NT2/D1 (cell line): ENCODE measurements at regions not wholly inside any gene's neighbourhood (a gene's known extent, or its start where the extent isn't known, plus 50 kb on each side); places are given as distances from the start of the nearest gene placed in this dataset.
"Not testable (repeated sequence)": the region's sequence is repeated elsewhere in the genome, so short reads cannot be mapped to it uniquely, and the experiment has no call there.

Experiments used
- DNase-seq: peaks from one replicate; pipeline ENCODE4 v3.0.0-alpha.2; 2011; ENCODE audit warnings: low read depth, low spot score
- H3K27me3 ChIP-seq: 2 replicates; pipeline ENCODE4 v1.6.0; 2011; ENCODE audit warnings: mild to moderate bottlenecking; ENCODE audit not compliant: insufficient read length, insufficient read depth
- H3K36me3 ChIP-seq: 2 replicates; pipeline ENCODE4 v1.6.1; 2011; ENCODE audit warnings: mild to moderate bottlenecking, low read length, mixed read lengths; ENCODE audit not compliant: insufficient read depth, insufficient read length
- H3K4me1 ChIP-seq: 2 replicates; pipeline ENCODE4 v1.5.1; 2011; ENCODE audit not compliant: insufficient read depth, insufficient read length
- H3K4me3 ChIP-seq: 2 replicates; pipeline ENCODE4 v1.5.1; 2011; ENCODE audit warnings: low read depth; ENCODE audit not compliant: insufficient read length
- H3K9ac ChIP-seq: 2 replicates; pipeline ENCODE4 v1.6.0; 2011; ENCODE audit warnings: low read depth; ENCODE audit not compliant: insufficient read length
- H3K9me3 ChIP-seq: 2 replicates; pipeline ENCODE4 v1.5.1; 2011; ENCODE audit warnings: mild to moderate bottlenecking, low read length; ENCODE audit not compliant: insufficient read depth
- SUZ12 ChIP-seq: IDR thresholded peaks from 2 replicates; pipeline ENCODE4 v1.6.1; 2011; ENCODE audit not compliant: insufficient read length, insufficient read depth; ENCODE audit errors: extremely low read depth
- YY1 ChIP-seq: IDR thresholded peaks from 2 replicates; pipeline ENCODE4 v1.6.1; 2011; ENCODE audit not compliant: insufficient read length, insufficient read depth
- ZNF274 ChIP-seq: IDR thresholded peaks from 2 replicates; pipeline ENCODE4 v1.6.1; 2011; ENCODE audit warnings: mild to moderate bottlenecking, low read depth, low read length

- H3K27me3 ChIP-seq, result no peaks in the 10 kb centered on the region
- no peaks in the 10 kb centered on the region for H3K36me3 ChIP-seq
- no peaks in the 10 kb centered on the region; the same call in 1 of the 2 replicates for H3K9me3 ChIP-seq
- no peaks in the 10 kb centered on the region for H3K4me1 ChIP-seq
- DNase-seq, result no peak
- H3K9ac ChIP-seq, result no peak overlapping the region
- no peak overlapping the region for H3K4me3 ChIP-seq
- TF ChIP-seq YY1 (no peak), ZNF274 (no peak), SUZ12 (no peak)
Measured at GRCh38 chr5:166926138-166926537, 1365.3 kb upstream of the WWC1 start.

DNA sequence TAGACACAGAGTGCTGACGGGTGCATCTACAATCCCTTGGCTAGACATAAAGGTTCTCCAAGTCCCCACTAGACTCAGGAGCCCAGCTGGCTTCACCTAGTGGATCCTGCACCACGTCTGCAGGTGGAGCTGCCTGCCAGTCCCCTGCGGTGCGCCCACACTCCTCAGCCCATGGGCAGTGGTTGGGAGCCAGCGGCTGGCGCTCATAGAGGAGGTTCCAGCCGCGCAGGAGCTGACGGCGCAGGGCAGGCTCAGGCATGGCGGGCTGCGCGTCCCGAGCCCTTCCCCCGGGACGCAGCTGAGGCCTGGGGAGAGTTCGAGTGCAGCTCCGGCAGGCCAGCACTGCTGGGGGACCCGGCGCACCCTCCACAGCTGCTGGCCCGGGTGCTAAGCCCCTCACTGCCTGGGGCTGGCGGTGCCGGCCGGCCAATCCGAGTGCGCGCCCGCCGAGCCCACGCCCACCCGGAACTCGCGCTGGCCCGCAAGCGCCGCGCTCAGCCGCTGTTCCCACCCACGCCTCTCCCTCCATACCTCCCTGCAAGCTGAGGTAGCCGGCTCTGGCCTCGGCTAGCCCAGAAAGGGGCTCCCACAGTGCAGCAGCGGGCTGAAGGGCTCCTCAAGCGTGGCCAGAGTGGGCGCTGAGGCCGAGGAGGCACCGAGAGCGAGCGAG is 1364.5 kb upstream of the WWC1 start:
- not testable (repeated sequence) for H3K36me3 ChIP-seq, H3K27me3 ChIP-seq, H3K4me3 ChIP-seq

GRCh38 chr5:166936351-166936750 is 1355.1 kb upstream of the WWC1 start:
- no peak for DNase-seq

More for the DNA sequence above, 1364.5 kb upstream of the WWC1 start:
- H3K4me1 ChIP-seq, DNase-seq, H3K9me3 ChIP-seq, H3K9ac ChIP-seq: not testable (repeated sequence)

GRCh38 chr5:166938071-166938470 is 1353.4 kb upstream of the WWC1 start:
- Histone ChIP-seq H3K4me1 (no peaks in the 10 kb centered on the region), H3K9ac (no peak overlapping the region), H3K36me3 (no peaks in the 10 kb centered on the region), H3K4me3 (no peak overlapping the region), H3K9me3 (no peaks in the 10 kb centered on the region; the same call in 1 of the 2 replicates), H3K27me3 (no peaks in the 10 kb centered on the region)
- DNase-seq, result no peak
- TF ChIP-seq ZNF274 (no peak), YY1 (no peak), SUZ12 (no peak)

More at GRCh38 chr5:166936351-166936750, 1355.1 kb upstream of the WWC1 start:
- no peaks in the 10 kb centered on the region for H3K36me3 ChIP-seq
- H3K9ac ChIP-seq, result no peak overlapping the region
- TF ChIP-seq ZNF274 (no peak), YY1 (no peak), SUZ12 (no peak)
- no peaks in the 10 kb centered on the region for H3K27me3 ChIP-seq
- H3K4me1 ChIP-seq, result no peaks in the 10 kb centered on the region
- H3K9me3 ChIP-seq, result no peaks in the 10 kb centered on the region; the same call in 1 of the 2 replicates
- H3K4me3 ChIP-seq, result no peak overlapping the region

DNA sequence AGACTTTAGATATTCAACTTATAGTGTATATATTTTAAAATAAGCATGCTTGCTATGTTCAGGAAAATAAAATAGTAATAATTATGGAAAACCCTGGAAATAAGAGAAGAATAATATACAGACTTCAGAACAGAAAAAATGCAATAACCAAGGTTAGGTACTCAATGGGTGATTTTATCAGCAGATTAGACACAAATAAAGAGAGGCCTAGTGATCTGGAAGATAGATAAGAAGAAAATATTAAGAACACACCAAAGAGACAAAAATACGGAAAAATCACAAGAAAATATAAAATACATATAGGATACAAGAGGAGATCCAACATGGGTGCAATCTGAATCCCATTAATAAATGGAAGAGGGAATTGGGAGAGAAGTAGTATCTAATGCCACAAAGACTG is 1348.5 kb upstream of the WWC1 start:
- H3K4me3 ChIP-seq, result no peak overlapping the region
- H3K36me3 ChIP-seq, result no peaks in the 10 kb centered on the region
- H3K9ac ChIP-seq, result no peak overlapping the region
- no peak for DNase-seq
- no peaks in the 10 kb centered on the region for H3K9me3 ChIP-seq
- no peaks in the 10 kb centered on the region for H3K4me1 ChIP-seq
- H3K27me3 ChIP-seq, result no peaks in the 10 kb centered on the region
- TF ChIP-seq SUZ12 (no peak), ZNF274 (no peak), YY1 (no peak)

DNA sequence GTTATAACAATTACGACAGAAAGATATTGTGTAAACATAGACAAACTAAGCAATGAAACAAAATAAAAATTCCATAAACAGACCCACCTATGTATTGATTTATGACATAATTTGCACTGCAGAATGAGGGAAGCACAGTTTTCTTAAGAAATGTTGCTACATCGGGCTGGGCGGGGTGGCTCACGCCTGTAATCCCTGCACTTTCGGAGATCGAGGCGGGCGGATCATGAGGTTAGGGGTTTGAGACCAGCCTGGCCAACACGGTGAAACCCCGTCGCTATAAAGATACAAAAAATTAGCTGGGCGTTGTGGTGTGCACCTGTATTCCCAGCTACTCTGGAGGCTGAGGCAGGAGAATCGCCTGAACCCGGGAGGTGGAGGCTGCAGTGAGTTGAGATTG is 1344.4 kb upstream of the WWC1 start:
- no peaks in the 10 kb centered on the region for H3K9me3 ChIP-seq
- H3K9ac ChIP-seq, result no peak overlapping the region
- H3K4me1 ChIP-seq, result no peaks in the 10 kb centered on the region
- TF ChIP-seq ZNF274, result no peak
- TF ChIP-seq SUZ12, result no peak
- no peak for TF ChIP-seq YY1
- no peaks in the 10 kb centered on the region for H3K27me3 ChIP-seq
- no peaks in the 10 kb centered on the region for H3K36me3 ChIP-seq
- DNase-seq, result no peak
- no peak overlapping the region for H3K4me3 ChIP-seq

DNA sequence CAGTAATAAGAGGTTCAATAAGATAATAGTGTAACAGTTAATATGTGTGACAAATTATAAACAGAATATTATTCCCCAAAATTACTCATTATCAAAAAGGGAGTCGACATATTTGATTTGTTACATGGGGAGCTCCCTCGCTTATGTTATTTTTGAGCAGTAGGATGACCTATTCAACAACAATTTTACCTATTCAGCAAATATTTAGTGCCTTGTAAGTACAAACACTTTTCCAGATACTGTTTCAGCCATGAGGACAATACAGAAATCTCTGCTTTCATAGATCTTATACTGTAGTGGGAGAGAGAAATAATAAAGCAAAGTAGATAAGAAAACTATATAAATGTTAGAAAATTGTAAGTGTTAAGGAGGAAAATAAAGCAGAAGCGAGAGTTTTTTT is 1342.8 kb upstream of the WWC1 start:
- Histone ChIP-seq H3K4me3 (no peak overlapping the region), H3K9ac (no peak overlapping the region), H3K27me3 (no peaks in the 10 kb centered on the region), H3K4me1 (no peaks in the 10 kb centered on the region), H3K9me3 (no peaks in the 10 kb centered on the region), H3K36me3 (no peaks in the 10 kb centered on the region)
- TF ChIP-seq YY1, result no peak
- no peak for TF ChIP-seq SUZ12
- DNase-seq, result no peak

DNA sequence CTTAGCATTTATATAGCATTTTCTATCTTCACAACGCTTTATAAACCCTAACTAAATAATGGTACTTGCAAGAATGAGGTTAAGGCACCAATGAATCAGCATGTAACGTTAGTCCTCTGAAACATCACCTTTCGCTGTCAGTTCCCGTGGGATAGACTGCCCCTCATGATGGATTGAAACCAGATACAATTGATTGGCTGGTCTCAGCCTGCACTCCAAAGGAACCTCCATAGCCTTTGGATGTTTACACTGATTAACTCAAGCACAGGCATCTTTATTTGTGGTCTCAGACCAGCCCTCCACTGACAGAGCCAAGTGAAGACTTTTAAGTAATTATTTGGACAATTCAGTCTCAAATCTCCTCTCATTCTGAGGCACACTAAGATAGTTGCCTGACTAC is 1339.4 kb upstream of the WWC1 start:
- no peak for DNase-seq
- Histone ChIP-seq H3K36me3 (no peaks in the 10 kb centered on the region), H3K4me1 (no peaks in the 10 kb centered on the region), H3K4me3 (no peak overlapping the region), H3K9me3 (no peaks in the 10 kb centered on the region), H3K27me3 (no peaks in the 10 kb centered on the region), H3K9ac (no peak overlapping the region)
- no peak for TF ChIP-seq YY1
- no peak for TF ChIP-seq SUZ12
- TF ChIP-seq ZNF274, result no peak
